ENCODE measurements at regions not wholly inside any gene's neighbourhood (a gene's known extent, or its start where the extent isn't known, plus 50 kb on each side); places are given as distances from the start of the nearest gene placed in this dataset.

DNA sequence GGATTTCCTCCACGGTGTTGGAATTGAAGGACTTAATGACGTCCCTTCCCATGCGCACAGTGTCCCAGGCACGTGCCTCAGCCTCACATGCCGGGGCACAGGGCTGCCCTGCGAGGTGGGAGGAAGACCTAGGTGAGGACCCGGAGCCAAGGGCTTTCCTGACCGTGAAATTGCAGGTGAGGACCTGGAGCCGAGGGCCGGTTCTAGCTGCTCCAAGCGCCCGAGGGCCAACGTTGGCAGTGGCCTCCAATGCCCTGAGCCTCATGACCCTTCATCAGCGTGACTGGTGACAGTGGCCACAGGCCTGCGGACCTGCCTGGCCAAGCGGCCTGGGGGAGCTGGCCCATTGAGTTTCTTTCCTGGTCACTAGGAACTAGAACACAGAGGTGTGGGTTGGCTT is 338.2 kb upstream of the MYT1L start:
- TF ChIP-seq, protein P1, sequence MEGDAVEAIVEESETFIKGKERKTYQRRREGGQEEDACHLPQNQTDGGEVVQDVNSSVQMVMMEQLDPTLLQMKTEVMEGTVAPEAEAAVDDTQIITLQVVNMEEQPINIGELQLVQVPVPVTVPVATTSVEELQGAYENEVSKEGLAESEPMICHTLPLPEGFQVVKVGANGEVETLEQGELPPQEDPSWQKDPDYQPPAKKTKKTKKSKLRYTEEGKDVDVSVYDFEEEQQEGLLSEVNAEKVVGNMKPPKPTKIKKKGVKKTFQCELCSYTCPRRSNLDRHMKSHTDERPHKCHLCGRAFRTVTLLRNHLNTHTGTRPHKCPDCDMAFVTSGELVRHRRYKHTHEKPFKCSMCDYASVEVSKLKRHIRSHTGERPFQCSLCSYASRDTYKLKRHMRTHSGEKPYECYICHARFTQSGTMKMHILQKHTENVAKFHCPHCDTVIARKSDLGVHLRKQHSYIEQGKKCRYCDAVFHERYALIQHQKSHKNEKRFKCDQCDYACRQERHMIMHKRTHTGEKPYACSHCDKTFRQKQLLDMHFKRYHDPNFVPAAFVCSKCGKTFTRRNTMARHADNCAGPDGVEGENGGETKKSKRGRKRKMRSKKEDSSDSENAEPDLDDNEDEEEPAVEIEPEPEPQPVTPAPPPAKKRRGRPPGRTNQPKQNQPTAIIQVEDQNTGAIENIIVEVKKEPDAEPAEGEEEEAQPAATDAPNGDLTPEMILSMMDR (IDR thresholded peaks at IDR 0.05) = no peak
- TF ChIP-seq GATA2 (CRISPR knock-in tag; IDR thresholded peaks at IDR 0.05) = no peak
- TF ChIP-seq, protein P2, sequence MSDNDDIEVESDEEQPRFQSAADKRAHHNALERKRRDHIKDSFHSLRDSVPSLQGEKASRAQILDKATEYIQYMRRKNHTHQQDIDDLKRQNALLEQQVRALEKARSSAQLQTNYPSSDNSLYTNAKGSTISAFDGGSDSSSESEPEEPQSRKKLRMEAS (IDR thresholded peaks at IDR 0.05; ENCODE audit: low read depth) = no peak
- no peak for TF ChIP-seq RAD21 (IDR thresholded peaks at IDR 0.05; ENCODE audit: low read length)
- TF ChIP-seq YY1 (IDR thresholded peaks at IDR 0.05; ENCODE audit: low read depth) = no peak
- TF ChIP-seq, protein P3, sequence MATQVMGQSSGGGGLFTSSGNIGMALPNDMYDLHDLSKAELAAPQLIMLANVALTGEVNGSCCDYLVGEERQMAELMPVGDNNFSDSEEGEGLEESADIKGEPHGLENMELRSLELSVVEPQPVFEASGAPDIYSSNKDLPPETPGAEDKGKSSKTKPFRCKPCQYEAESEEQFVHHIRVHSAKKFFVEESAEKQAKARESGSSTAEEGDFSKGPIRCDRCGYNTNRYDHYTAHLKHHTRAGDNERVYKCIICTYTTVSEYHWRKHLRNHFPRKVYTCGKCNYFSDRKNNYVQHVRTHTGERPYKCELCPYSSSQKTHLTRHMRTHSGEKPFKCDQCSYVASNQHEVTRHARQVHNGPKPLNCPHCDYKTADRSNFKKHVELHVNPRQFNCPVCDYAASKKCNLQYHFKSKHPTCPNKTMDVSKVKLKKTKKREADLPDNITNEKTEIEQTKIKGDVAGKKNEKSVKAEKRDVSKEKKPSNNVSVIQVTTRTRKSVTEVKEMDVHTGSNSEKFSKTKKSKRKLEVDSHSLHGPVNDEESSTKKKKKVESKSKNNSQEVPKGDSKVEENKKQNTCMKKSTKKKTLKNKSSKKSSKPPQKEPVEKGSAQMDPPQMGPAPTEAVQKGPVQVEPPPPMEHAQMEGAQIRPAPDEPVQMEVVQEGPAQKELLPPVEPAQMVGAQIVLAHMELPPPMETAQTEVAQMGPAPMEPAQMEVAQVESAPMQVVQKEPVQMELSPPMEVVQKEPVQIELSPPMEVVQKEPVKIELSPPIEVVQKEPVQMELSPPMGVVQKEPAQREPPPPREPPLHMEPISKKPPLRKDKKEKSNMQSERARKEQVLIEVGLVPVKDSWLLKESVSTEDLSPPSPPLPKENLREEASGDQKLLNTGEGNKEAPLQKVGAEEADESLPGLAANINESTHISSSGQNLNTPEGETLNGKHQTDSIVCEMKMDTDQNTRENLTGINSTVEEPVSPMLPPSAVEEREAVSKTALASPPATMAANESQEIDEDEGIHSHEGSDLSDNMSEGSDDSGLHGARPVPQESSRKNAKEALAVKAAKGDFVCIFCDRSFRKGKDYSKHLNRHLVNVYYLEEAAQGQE (IDR thresholded peaks at IDR 0.05; ENCODE audit: low read depth, low read length) = no peak
- TF ChIP-seq, protein P4, sequence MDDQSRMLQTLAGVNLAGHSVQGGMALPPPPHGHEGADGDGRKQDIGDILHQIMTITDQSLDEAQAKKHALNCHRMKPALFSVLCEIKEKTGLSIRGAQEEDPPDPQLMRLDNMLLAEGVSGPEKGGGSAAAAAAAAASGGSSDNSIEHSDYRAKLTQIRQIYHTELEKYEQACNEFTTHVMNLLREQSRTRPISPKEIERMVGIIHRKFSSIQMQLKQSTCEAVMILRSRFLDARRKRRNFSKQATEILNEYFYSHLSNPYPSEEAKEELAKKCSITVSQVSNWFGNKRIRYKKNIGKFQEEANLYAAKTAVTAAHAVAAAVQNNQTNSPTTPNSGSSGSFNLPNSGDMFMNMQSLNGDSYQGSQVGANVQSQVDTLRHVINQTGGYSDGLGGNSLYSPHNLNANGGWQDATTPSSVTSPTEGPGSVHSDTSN (IDR thresholded peaks at IDR 0.05) = no peak
- no peak for TF ChIP-seq TCF12 (IDR thresholded peaks at IDR 0.05)
- no peak for TF ChIP-seq EP300 (IDR thresholded peaks at IDR 0.05; ENCODE audit: borderline replicate concordance in 1 of 2, low read depth in 1 of 2, low read length in 1 of 2)
- TF ChIP-seq, protein P5, sequence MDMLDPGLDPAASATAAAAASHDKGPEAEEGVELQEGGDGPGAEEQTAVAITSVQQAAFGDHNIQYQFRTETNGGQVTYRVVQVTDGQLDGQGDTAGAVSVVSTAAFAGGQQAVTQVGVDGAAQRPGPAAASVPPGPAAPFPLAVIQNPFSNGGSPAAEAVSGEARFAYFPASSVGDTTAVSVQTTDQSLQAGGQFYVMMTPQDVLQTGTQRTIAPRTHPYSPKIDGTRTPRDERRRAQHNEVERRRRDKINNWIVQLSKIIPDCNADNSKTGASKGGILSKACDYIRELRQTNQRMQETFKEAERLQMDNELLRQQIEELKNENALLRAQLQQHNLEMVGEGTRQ (IDR thresholded peaks at IDR 0.05; ENCODE audit: borderline replicate concordance, low read depth, low read length) = no peak
